IMR-90 (cell line): ENCODE measurements at regions not wholly inside any gene's neighbourhood (a gene's known extent, or its start where the extent isn't known, plus 50 kb on each side); places are given as distances from the start of the nearest gene placed in this dataset.

ENCODE experiments used
- ATAC-seq: fragments of 200-7000 bp; cut with Tn5 transposase; 2 replicates; pipeline ENCODE4 v1.9.1; 2020; ENCODE audit warnings: low read depth, mild to moderate bottlenecking, moderate library complexity
- BruUV-seq: library from RNA; stranded (reverse); fragments of 400-500 nt; replicated peaks from 2 replicates; lab custom pipeline; 2021; lab: Mats Ljungman, UMichigan
- CTCF ChIA-PET: fragments of 300-600 bp; formaldehyde crosslinking; extraction: SDS; loops from one replicate; lab custom pipeline; 2021; ENCODE audit warnings: antibody characterized with exemption; lab: Yijun Ruan, JAX
- POLR2A ChIA-PET: fragments of 300-600 bp; sonication (Branson Sonifier 250); formaldehyde crosslinking; loops from one replicate; lab custom pipeline; 2022; ENCODE audit warnings: antibody characterized with exemption; ENCODE audit not compliant: unreplicated experiment; lab: Charles Lee
- DNase-seq: peaks from one replicate; pipeline ENCODE4 v3.0.0; 2013
- H2AFZ ChIP-seq: replicated peaks from 2 replicates; pipeline ENCODE3; 2013; ENCODE audit warnings: low read length, mild to moderate bottlenecking; ENCODE audit not compliant: poor library complexity
- H2AK5ac ChIP-seq: 2 replicates; pipeline ENCODE4 v1.6.1; 2013; ENCODE audit warnings: low read depth, low read length, inconsistent platforms
- H2AK9ac ChIP-seq: replicated peaks from 2 replicates; pipeline ENCODE3; 2013; ENCODE audit warnings: mild to moderate bottlenecking, low read depth, low read length, moderate library complexity; ENCODE audit not compliant: poor library complexity
- H2BK120ac ChIP-seq: 2 replicates; pipeline ENCODE4 v1.6.1; 2013; ENCODE audit warnings: low read depth, low read length, inconsistent platforms
- H2BK15ac ChIP-seq: 3 replicates; pipeline ENCODE4 v1.6.1; 2013; ENCODE audit warnings: low read depth, low read length, inconsistent platforms
- H2BK20ac ChIP-seq: 2 replicates; pipeline ENCODE4 v1.6.1; 2013; ENCODE audit warnings: low read depth, mild to moderate bottlenecking, inconsistent platforms, low read length, moderate library complexity
- H2BK5ac ChIP-seq: 2 replicates; pipeline ENCODE4 v1.6.1; 2013; ENCODE audit warnings: mild to moderate bottlenecking, low read depth, low read length, inconsistent platforms; ENCODE audit not compliant: poor library complexity, severe bottlenecking
- H3K14ac ChIP-seq: replicated peaks from 2 replicates; pipeline ENCODE4 v1.6.1; 2013; ENCODE audit warnings: low read depth, low read length, inconsistent platforms
- H3K18ac ChIP-seq: 2 replicates; pipeline ENCODE4 v1.6.1; 2013; ENCODE audit warnings: low read depth, low read length, control low read depth
- H3K23ac ChIP-seq: 2 replicates; pipeline ENCODE4 v1.6.1; 2013; ENCODE audit warnings: low read depth, low read length, inconsistent platforms
- H3K27ac ChIP-seq: 2 replicates; pipeline ENCODE4 v1.5.1; 2013; ENCODE audit warnings: mild to moderate bottlenecking, control low read depth, low read length; ENCODE audit not compliant: insufficient read depth
- H3K27me3 ChIP-seq: 2 replicates; pipeline ENCODE4 v1.6.1; 2013; ENCODE audit warnings: low read length; ENCODE audit not compliant: control insufficient read depth, insufficient read depth
- H3K36me3 ChIP-seq: 2 replicates; pipeline ENCODE4 v1.6.1; 2013; ENCODE audit warnings: low read length, mixed read lengths; ENCODE audit not compliant: control insufficient read depth, insufficient read depth
- H3K4ac ChIP-seq: 2 replicates; pipeline ENCODE4 v1.6.1; 2013; ENCODE audit warnings: low read depth, low read length, inconsistent platforms
- H3K4me1 ChIP-seq: 2 replicates; pipeline ENCODE4 v1.6.1; 2013; ENCODE audit warnings: low read length, mixed read lengths; ENCODE audit not compliant: control insufficient read depth, insufficient read depth
- H3K4me2 ChIP-seq: 2 replicates; pipeline ENCODE4 v1.6.1; 2013; ENCODE audit warnings: low read depth, mild to moderate bottlenecking, control low read depth, low read length, moderate library complexity
- H3K4me3 ChIP-seq: 2 replicates; pipeline ENCODE4 v1.5.1; 2013; ENCODE audit warnings: low read depth, mild to moderate bottlenecking, control low read depth, low read length, moderate library complexity; ENCODE audit not compliant: insufficient read depth
- H3K56ac ChIP-seq: 2 replicates; pipeline ENCODE4 v1.6.1; 2013; ENCODE audit warnings: low read length, inconsistent platforms; ENCODE audit not compliant: insufficient read depth; ENCODE audit errors: extremely low read depth
- H3K79me1 ChIP-seq, 2 experiments: 2 replicates each; pipeline ENCODE4 v1.6.1; 2013; ENCODE audit warnings: low read length in 2 of 2, inconsistent platforms in 1 of 2, low read depth in 1 of 2
- H3K9ac ChIP-seq: 2 replicates; pipeline ENCODE4 v1.6.1; 2013; ENCODE audit warnings: low read depth, low read length, control low read depth
- H3K9me1 ChIP-seq: 2 replicates; pipeline ENCODE4 v1.6.1; 2013; ENCODE audit warnings: low read length, inconsistent platforms; ENCODE audit not compliant: insufficient read depth
- H3K9me3 ChIP-seq: 2 replicates; pipeline ENCODE4 v1.6.1; 2013; ENCODE audit warnings: low read length; ENCODE audit not compliant: control insufficient read depth, insufficient read depth
- H4K20me1 ChIP-seq: 2 replicates; pipeline ENCODE4 v1.6.1; 2013; ENCODE audit warnings: low read length, inconsistent platforms; ENCODE audit not compliant: insufficient read depth
- H4K5ac ChIP-seq: 2 replicates; pipeline ENCODE4 v1.6.1; 2013; ENCODE audit warnings: mild to moderate bottlenecking, low read depth, low read length, control low read depth
- H4K8ac ChIP-seq, 2 experiments: 2 replicates each; pipeline ENCODE4 v1.6.1; 2013; ENCODE audit warnings: low read depth in 2 of 2, low read length in 2 of 2, control low read depth in 1 of 2, inconsistent platforms in 1 of 2
- H4K91ac ChIP-seq: 2 replicates; pipeline ENCODE4 v1.6.1; 2013; ENCODE audit warnings: low read depth, low read length, inconsistent platforms; ENCODE audit not compliant: insufficient read depth
- MXI1 ChIP-seq: IDR thresholded peaks from 2 replicates; pipeline ENCODE4 v1.6.1; 2012; ENCODE audit warnings: low read depth, mild to moderate bottlenecking, low read length, moderate library complexity, borderline replicate concordance
- NFE2L2 ChIP-seq: fragments of 150-350 bp; IDR thresholded peaks from 2 replicates; pipeline ENCODE4 v1.6.1; 2016; ENCODE audit warnings: low read depth, mild to moderate bottlenecking, low read length
- POLR2A ChIP-seq: IDR thresholded peaks from 2 replicates; pipeline ENCODE4 v1.6.1; 2012; ENCODE audit warnings: mild to moderate bottlenecking, low read depth, low read length
- RCOR1 ChIP-seq: IDR thresholded peaks from 2 replicates; pipeline ENCODE4 v1.6.1; 2012; ENCODE audit warnings: mild to moderate bottlenecking, low read length, improper control_type of control experiment; ENCODE audit not compliant: insufficient replicate concordance
- WGBS, 2 experiments: methylation state at CpG; one replicate each; pipeline versions ENCODE4 v1.1.5 to v1.1.7; 2013; ENCODE audit warnings: missing lambda C conversion rate in 2 of 2; ENCODE audit not compliant: insufficient read length in 1 of 2; ENCODE audit errors: extremely low coverage in 2 of 2; 5-methylcytosine and 5-hydroxymethylcytosine counted together
- dilution Hi-C: fragments of 300-500 bp; cut with HindIII; formaldehyde crosslinking; loops from one replicate; pipeline ENCODE4 v1.14.3; 2018; ENCODE audit warnings: low sequenced_read_pairs; ENCODE audit not compliant: unreplicated experiment
- in situ Hi-C: fragments of 300-500 bp; cut with MboI; formaldehyde crosslinking; loops from 3 replicates; pipeline ENCODE4 v1.14.3; 2019; ENCODE audit warnings: low sequenced_read_pairs, inconsistent platforms, mixed read lengths
- intact Hi-C: fragments of 100-400 bp; cut with micrococcal nuclease; formaldehyde crosslinking; loops from 2 replicates; pipeline ENCODE4 v1.10.0; 2022
- TF ChIP-seq, protein P1 (sequence below): fragments of 150-350 bp; IDR thresholded peaks from 2 replicates; pipeline ENCODE4 v1.6.1; 2017; ENCODE audit warnings: mild to moderate bottlenecking, antibody characterized with exemption, low read length, low read depth
- TF ChIP-seq, protein P2 (sequence below): fragments of 150-350 bp; IDR thresholded peaks from 2 replicates; pipeline ENCODE4 v1.6.1; 2016; ENCODE audit warnings: low read depth, mild to moderate bottlenecking, low read length, moderate library complexity, borderline replicate concordance

DNA sequence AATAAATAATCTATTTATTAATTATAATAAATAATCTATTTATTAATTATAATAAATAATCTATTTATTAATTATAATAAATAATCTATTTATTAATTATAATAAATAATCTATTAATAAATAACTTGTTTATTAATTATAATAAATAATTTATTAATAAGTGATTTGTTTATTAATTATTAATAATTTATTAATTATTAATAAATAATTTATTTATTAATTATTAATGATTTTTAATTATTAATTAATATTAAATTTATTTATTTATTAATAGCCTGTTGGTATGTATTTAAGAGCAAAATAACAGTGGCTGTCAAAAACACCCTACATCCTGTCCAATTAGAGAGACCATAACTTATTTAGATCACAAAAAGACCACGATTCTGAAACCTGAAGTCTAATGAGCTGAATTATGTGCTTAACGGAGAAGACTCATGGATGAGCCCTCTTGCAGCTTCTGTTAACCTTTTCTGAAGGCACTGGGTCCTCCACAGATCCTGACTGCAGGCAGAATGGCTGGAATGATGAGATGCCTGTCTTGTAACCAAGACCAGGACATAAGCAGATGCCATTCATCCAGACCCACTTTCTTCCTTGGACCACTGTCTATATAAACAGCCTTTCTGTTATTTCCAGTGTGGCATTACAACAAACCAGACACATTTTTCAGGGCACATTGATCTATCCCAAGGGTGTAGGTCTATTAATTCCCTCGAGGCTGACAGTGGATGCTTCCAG lies 134.2 kb downstream of the SETD4 start:
- H3K27ac ChIP-seq: no peak overlapping the region
- H3K56ac ChIP-seq: no peak overlapping the region
- no CpG with 5 or more reads among the region's 3 CpGs for WGBS, 2 experiments
- no peak for DNase-seq
- 0 out of 2 replicates have a peak overlapping the region, but pooled peaks have one; percentile 39 for H2BK20ac ChIP-seq
- H3K18ac ChIP-seq: peak overlapping the region; percentile 58; the same call in 1 of the 2 replicates
- H2BK5ac ChIP-seq: no peak overlapping the region
- no peaks in the 10 kb centered on the region for H4K20me1 ChIP-seq
- no peak overlapping the region for H3K14ac ChIP-seq
- H2AK5ac ChIP-seq: peak overlapping the region; percentile 48; the same call in 1 of the 2 replicates
- H3K4ac ChIP-seq: no peak overlapping the region
- peak overlapping the region; percentile 7; the same call in 2 of the 3 replicates for H2BK15ac ChIP-seq
- no peaks in the 10 kb centered on the region for H3K9me3 ChIP-seq
- TF ChIP-seq, protein P1, sequence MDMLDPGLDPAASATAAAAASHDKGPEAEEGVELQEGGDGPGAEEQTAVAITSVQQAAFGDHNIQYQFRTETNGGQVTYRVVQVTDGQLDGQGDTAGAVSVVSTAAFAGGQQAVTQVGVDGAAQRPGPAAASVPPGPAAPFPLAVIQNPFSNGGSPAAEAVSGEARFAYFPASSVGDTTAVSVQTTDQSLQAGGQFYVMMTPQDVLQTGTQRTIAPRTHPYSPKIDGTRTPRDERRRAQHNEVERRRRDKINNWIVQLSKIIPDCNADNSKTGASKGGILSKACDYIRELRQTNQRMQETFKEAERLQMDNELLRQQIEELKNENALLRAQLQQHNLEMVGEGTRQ: no peak
- TF ChIP-seq NFE2L2 (no peak), MXI1 (no peak), RCOR1 (no peak), POLR2A (no peak)
- TF ChIP-seq, protein P2, sequence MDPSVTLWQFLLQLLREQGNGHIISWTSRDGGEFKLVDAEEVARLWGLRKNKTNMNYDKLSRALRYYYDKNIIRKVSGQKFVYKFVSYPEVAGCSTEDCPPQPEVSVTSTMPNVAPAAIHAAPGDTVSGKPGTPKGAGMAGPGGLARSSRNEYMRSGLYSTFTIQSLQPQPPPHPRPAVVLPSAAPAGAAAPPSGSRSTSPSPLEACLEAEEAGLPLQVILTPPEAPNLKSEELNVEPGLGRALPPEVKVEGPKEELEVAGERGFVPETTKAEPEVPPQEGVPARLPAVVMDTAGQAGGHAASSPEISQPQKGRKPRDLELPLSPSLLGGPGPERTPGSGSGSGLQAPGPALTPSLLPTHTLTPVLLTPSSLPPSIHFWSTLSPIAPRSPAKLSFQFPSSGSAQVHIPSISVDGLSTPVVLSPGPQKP: no peak
- peaks cover 13% of the 10 kb centered on the region for H3K4me1 ChIP-seq
- in situ Hi-C loops: loop anchor here (25.0 kb wide), 1 partner anchor 1189 kb away; no protein-coding TSS in a partner anchor
- dilution Hi-C loops: no loop called here
- intact Hi-C loops: no loop called here
- no TSS peak for BruUV-seq
- H3K4me3 ChIP-seq: no peak overlapping the region
- no peak overlapping the region for H4K5ac ChIP-seq
- H2AFZ ChIP-seq: no peak overlapping the region
- no peak overlapping the region; the same call in 1 of the 2 replicates for H2BK120ac ChIP-seq
- no peak overlapping the region for H4K8ac ChIP-seq
- H2AK9ac ChIP-seq: no peak overlapping the region
- H3K4me2 ChIP-seq: no peak overlapping the region
- CTCF ChIA-PET: interaction anchor here (0.5 kb wide), 1 partner anchor 8 kb away, joined by 3 read pairs; no protein-coding TSS in a partner anchor
- H3K9me1 ChIP-seq: peaks cover 5% of the 10 kb centered on the region
- H3K27me3 ChIP-seq: no peaks in the 10 kb centered on the region
- no peak for ATAC-seq
- H3K79me1 ChIP-seq: peaks cover 0 to 3% of the 10 kb centered on the region in 2 experiments; a peak in 1 of 4 replicates
- H3K9ac ChIP-seq: no peak overlapping the region
- no peaks in the 10 kb centered on the region for H3K36me3 ChIP-seq
- no peak overlapping the region for H4K91ac ChIP-seq
- no peak overlapping the region for H3K23ac ChIP-seq
- POLR2A ChIA-PET: no interaction called here
